Stimulated activated CD8-positive, alpha-beta memory T cell treated with anti-CD3 and anti-CD28 coated beads, Interleukin-4, amount 100 ng/mL, for 1 hour (primary cell): ENCODE measurements at regions not wholly inside any gene's neighbourhood (a gene's known extent, or its start where the extent isn't known, plus 50 kb on each side); places are given as distances from the start of the nearest gene placed in this dataset.

Experiments used
- DNase-seq, 2 donors: peaks; one replicate each; pipeline ENCODE4 v3.0.0-alpha.2; 2020; ENCODE audit warnings: low read depth in 2 of 2, low spot score in 1 of 2

DNA sequence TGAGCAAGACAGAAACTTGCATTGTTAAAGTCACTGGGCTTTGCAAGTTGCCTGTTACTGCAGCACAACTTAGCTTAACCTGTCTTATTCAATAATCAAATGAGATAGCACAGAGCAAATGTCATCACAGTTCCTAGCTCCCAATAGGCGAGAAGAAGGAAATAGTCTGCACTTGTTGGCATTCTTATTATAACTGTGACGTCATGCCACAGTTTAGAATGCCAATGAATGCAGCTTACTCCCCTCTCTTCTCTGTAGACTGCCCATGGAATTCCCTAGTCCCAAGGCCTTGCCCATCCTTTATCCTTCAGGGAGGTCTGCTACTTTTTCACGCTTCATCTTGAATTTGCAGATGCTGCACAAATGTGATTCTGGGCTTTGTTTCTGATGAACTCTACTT is 1094.9 kb upstream of the AUTS2 start:
- no peak for DNase-seq

- DNase-seq: no peak
Observed at GRCh38 chr7:68504716-68505115, 1093.6 kb upstream of the AUTS2 start.

DNA sequence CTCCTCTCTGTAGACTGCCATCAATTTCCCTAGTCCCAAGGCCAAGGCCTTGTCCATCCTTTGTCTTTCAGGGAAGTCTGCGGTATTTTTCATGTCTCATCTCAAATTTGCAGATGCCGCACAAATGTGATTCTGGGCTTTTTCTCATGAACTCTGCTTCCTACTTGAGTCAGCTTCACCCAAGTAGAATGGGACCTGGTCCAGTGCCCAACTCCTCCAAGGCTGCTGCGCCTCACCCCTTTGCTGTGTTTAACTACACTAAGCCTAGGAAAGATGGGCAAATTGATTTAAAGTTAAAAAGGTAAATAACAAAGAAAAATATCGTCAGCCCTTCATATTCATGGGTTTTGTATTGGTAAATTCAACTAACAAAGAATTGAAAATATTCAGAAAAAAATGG is 1092.6 kb upstream of the AUTS2 start:
- DNase-seq: no peak

GRCh38 chr7:68507668-68508067 is 1090.6 kb upstream of the AUTS2 start:
- no peak for DNase-seq

- DNase-seq: no peak
Observed at GRCh38 chr7:68509054-68509453, 1089.2 kb upstream of the AUTS2 start.

DNA sequence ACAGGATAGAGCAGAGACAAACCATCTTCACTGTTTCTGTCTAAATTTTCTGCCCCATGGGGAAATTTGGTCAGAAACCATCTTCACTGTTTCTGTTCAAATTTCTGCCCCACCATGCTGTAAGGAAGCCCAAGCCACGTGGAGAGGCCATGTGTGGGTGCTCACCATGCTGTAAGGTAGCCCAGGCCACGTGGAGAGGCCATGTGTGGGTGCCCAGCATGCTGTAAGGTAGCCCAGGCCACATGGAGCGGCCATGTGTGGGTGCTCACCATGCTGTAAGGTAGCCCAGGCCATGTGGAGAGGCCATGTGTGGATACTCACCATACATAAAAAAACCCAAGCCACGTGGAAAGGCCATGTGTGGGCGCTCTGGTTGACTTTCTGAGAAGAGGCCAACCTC is 1088.7 kb upstream of the AUTS2 start:
- DNase-seq: no peak

DNA sequence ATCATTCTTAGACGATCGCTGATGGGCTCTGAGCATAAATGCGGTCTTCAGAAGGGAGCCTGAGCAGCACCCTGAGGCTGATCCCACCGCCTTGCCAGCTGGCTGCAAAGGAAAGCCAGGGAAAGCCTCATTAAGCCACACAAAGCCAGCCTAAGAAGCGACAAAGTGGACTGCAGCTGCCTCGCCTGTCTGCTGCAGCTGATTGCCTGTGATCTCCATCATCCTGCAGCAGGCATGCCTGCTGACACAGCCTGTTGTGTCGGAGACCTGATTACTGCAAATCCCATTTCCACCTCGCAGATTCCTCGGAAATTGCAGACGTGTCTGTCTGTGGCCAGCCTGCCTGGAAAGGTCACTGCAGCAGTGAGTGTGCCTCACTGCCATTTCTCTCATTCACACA is 1087.0 kb upstream of the AUTS2 start:
- no peak for DNase-seq

GRCh38 chr7:68512466-68512865 is 1085.8 kb upstream of the AUTS2 start:
- DNase-seq: no peak

DNA sequence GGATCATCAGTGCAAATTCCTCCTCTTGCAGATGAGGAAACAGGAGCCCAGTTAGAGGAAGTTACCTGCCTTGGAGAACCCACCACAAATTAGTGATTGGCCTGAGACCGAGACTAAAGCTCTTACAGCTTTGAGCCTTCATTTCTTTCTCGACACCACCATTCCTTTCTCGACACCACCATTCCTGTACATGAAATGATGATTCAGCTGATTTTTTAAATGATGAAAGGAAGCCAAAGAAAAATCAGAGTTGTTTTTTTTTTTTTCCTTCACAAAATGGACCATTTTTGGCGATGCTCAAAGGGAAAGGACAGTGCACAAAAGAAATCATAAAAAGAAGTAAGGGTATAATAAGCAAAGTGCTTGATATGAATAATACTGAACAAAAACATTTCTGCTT is 1080.2 kb upstream of the AUTS2 start:
- DNase-seq: no peak

DNA sequence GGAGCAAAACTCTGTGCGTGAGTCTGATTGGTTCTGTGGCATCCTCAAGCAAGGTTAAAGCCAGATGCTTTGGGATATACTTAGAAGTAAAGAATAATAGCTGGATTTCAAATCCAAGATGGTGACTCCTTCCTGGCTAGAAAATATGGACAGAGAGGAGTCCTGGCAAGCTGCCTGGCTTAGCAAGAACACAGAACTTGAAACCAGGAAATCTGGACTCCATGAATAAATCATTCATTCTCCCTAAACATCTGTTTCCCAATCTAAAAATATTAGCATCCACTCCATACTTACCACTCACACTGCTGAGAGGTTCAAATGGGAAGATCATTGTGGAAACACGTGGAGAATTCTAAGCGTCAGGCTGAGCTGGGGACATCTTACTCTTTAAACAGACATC is 1074.1 kb upstream of the AUTS2 start:
- DNase-seq: no peak

- no peak for DNase-seq
Observed at GRCh38 chr7:68529221-68529620, 1069.1 kb upstream of the AUTS2 start.

DNA sequence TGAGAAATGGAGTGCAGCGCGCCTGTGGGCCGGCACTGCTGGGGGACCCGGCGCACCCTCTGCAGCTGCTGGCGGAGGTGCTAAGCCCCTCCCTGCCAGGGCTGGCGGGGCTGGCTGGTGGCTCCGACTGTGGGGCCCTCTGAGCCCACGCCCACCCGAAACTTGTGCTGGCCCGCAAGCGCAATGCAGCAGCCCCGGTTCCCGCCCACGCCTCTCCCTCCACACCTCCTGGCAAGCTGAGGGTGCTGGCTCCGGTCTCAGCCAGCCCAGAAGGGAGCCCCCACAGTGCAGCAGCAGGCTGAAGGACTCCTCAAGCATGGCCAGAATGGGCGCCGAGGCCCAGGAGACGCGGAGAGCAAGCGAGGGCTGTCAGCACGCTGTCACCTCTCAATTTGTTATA is 1063.0 kb upstream of the AUTS2 start:
- no peak for DNase-seq

- no peak for DNase-seq
Observed at GRCh38 chr7:68537051-68537773, 1061.1 kb upstream of the AUTS2 start.

DNA sequence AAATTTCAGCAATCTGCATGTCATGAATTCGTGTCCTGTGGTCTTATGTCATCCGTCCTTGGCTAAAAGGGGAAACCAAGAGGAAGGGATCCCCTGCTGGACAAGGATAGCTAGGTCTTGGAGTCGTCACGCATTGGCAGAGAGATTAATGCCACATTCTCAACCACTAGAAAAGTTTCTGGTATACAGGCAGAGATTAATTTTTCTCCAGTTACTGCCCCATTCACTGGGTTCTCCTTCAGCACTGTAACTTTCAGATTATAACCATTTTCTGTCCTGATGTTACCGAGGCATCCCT is 1060.6 kb upstream of the AUTS2 start:
- DNase-seq: no peak

GRCh38 chr7:68542831-68543230 is 1055.4 kb upstream of the AUTS2 start:
- no peak for DNase-seq

- DNase-seq: no peak
Observed at GRCh38 chr7:68544851-68545250, 1053.4 kb upstream of the AUTS2 start.

- no peak for DNase-seq
Observed at GRCh38 chr7:68547181-68547580, 1051.1 kb upstream of the AUTS2 start.

DNA sequence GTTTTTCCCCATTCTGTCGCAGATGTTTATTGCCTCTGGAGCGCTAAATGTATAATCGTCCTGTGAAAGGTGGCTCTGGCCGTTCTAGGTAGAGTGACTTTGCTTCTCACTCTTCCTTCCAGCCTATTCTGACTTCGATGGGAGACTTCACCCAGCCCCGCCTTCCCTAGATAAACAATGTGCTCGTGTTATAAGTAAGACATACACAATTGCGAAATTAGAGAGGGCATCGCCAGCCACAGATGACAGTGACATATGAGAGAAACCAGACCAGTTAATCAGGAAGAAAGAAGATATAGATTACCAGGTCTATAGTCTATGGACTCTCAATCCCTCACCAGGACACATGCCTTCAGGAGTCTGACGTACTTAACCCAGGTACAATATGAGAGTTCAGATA is 1050.5 kb upstream of the AUTS2 start:
- DNase-seq: no peak

DNA sequence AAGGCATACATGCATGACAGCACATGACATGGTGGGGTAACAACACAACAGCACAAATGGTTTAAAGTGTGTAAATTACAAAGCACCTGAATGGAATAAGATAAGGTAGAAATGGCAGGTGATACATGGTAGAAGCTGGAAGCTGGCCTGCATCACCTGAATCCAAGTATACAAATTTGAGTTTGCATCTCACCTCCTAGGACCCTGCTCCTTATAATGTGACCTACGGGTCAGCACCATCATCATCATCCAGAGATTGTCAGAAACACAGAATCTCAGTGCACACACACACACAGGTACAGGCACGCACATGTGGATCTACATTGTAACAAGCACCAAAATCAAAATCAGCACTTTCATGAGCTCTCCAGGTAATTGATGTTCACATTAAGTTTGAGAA is 1048.2 kb upstream of the AUTS2 start:
- DNase-seq: no peak

- no peak for DNase-seq
Observed at GRCh38 chr7:68550635-68551034, 1047.6 kb upstream of the AUTS2 start.

- DNase-seq: no peak
Observed at GRCh38 chr7:68556537-68556936, 1041.7 kb upstream of the AUTS2 start.

GRCh38 chr7:68559518-68559917 is 1038.8 kb upstream of the AUTS2 start:
- DNase-seq: no peak

- no peak for DNase-seq
Observed at GRCh38 chr7:68562323-68562899, 1035.9 kb upstream of the AUTS2 start.
